ENCODE measurements at regions not wholly inside any gene's neighbourhood (a gene's known extent, or its start where the extent isn't known, plus 50 kb on each side); places are given as distances from the start of the nearest gene placed in this dataset.
"Not testable (repeated sequence)": the region's sequence is repeated elsewhere in the genome, so short reads cannot be mapped to it uniquely, and the experiment has no call there.

DNA sequence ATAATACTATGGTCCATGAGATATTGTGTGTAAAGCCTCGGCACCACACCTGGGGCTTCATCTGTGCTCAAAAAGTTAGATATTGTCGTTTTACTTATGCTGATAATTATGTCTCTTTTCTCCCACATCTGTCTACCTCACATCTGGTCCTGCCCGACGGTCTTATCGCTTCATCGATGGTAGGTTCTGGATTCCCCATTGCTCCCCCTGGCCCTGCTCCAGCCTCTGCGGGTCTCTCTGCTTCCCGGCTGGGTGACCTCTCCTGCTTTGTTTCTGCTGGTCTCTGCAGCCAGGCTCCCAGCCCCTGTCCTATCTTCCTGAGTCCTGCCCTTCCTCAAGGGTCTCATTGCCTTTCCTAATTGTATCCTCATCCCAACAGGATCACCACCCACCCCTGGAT lies 294.2 kb downstream of the NDUFA10 start:
- Mint-ChIP-seq H3K4me1 (ENCODE audit: low read depth) (no peaks in the 10 kb centered on the region), H3K36me3 (ENCODE audit: low read depth) (peaks cover 13% of the 10 kb centered on the region; the same call in 1 of the 2 replicates), H3K27me3 (ENCODE audit: insufficient read depth) (peaks cover 5% of the 10 kb centered on the region), H3K9me3 (peaks cover 45% of the 10 kb centered on the region), H3K4me3 (no peak overlapping the region), H3K27ac (no peak overlapping the region)
- DNase-seq = no peak
- TF ChIP-seq, protein P1, sequence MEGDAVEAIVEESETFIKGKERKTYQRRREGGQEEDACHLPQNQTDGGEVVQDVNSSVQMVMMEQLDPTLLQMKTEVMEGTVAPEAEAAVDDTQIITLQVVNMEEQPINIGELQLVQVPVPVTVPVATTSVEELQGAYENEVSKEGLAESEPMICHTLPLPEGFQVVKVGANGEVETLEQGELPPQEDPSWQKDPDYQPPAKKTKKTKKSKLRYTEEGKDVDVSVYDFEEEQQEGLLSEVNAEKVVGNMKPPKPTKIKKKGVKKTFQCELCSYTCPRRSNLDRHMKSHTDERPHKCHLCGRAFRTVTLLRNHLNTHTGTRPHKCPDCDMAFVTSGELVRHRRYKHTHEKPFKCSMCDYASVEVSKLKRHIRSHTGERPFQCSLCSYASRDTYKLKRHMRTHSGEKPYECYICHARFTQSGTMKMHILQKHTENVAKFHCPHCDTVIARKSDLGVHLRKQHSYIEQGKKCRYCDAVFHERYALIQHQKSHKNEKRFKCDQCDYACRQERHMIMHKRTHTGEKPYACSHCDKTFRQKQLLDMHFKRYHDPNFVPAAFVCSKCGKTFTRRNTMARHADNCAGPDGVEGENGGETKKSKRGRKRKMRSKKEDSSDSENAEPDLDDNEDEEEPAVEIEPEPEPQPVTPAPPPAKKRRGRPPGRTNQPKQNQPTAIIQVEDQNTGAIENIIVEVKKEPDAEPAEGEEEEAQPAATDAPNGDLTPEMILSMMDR (IDR thresholded peaks at IDR 0.05) = no peak

DNA sequence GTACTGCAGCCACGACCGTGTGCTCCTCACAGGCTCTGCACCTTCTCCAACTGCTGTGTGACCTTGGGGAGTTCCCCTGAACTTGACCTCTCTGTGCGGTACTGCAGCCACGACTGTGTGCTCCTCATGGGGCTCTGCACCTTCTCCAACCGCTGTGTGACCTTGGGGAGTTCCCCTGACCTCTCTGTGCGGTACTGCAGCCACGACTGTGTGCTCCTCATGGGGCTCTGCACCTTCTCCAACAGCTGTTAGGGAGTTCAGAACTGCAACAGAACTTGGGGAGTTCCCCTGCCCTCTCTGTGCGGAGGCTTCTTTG lies 294.6 kb downstream of the NDUFA10 start:
- Mint-ChIP-seq H3K9me3 (peaks cover 49% of the 10 kb centered on the region), H3K36me3 (ENCODE audit: low read depth) (peaks cover 13% of the 10 kb centered on the region; the same call in 1 of the 2 replicates)
- DNase-seq; H3K4me1 Mint-ChIP-seq (ENCODE audit: low read depth); H3K4me3 Mint-ChIP-seq; H3K27me3 Mint-ChIP-seq (ENCODE audit: insufficient read depth); H3K27ac Mint-ChIP-seq: not testable (repeated sequence)

DNA sequence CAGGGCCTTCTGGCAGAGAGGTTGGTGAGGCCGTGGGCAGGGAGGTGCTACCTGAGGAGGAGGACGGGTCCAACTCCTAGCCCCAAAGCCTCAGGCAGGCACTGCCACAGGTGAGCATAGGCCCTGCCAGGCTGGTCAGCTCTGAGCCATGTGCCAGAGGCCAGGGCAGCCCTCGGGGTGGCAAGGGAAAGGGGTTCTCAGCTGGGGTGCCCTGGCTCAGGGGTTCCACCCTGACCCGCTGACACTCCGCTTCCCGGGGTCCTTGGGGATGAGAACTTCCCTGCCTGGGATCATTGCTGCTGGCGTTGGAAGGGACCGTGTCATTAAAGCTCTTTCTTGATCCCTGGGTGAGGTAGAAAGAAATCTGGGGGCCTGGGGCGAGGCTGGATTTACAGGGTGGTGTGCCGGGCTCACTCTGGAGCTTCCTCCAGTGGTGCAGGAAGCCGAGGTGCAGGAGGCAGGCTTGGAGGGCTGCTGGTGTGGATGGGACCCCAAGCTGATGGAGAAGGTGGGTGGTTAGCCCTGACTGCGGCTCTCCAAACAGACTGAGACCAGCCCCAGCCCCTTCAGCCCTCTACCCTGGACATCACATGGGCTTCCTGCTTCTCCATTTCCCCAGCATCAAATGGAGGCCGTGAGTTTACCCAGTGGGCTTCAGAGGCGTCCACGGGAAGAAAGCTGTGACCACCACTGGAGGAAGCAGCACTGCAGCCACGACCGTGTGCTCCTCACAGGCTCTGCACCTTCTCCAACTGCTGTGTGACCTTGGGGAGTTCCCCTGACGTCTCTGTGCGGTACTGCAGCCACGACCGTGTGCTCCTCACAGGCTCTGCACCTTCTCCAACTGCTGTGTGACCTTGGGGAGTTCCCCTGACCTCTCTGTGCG lies 295.2 kb downstream of the NDUFA10 start:
- Mint-ChIP-seq H3K27me3 (ENCODE audit: insufficient read depth) (peaks cover 5% of the 10 kb centered on the region), H3K9me3 (peaks cover 49% of the 10 kb centered on the region), H3K4me3 (no peak overlapping the region), H3K36me3 (ENCODE audit: low read depth) (peaks cover 13% of the 10 kb centered on the region; the same call in 1 of the 2 replicates), H3K4me1 (ENCODE audit: low read depth) (no peaks in the 10 kb centered on the region), H3K27ac (no peak overlapping the region)
- DNase-seq = no peak
- TF ChIP-seq, protein P1 (IDR thresholded peaks at IDR 0.05) = no peak

DNA sequence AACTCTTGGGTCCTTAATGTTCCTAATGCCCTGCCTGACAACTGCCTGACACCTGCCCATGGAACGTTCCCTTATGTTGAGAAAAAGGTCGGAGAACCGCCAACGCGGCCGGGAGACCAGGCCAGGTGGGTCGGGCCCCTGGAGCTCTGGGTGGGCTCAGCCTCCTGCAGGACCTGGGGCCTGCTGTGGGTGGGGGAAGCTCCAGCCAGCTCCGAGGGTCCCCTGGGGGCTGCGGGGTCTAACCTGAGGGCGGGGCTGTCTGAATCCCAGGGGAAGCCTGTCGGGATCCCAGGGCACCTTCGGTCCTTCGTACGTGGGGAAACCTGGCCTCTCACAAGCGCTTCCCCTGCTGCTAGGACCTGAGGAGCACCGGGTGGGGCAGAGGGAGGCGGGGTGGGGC lies 296.0 kb downstream of the NDUFA10 start:
- no peak for DNase-seq

DNA sequence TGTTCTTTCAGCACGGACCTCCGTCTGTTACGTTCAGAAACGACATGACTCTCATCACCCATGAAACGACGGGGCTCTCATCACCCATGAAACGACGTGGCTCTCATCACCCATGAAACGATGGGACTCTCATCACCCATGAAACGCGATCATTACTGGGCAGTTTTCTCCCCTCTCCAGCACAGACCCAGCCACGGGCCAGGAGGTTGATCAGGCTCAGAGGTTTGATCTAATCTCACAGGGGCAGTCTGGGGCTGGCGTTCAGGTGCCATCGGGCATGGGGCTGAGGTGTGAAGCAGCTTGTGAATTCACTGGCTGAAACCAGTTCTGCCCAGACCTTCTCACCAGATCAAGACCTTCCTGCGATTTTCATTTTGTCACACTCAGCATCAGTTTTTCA lies 296.4 kb downstream of the NDUFA10 start:
- TF ChIP-seq, protein P1 (IDR thresholded peaks at IDR 0.05) = no peak
- no peak overlapping the region for H3K27ac Mint-ChIP-seq
- peaks cover 44% of the 10 kb centered on the region for H3K9me3 Mint-ChIP-seq
- peaks cover 5% of the 10 kb centered on the region for H3K27me3 Mint-ChIP-seq (ENCODE audit: insufficient read depth)
- H3K36me3 Mint-ChIP-seq (ENCODE audit: low read depth) = peaks cover 16% of the 10 kb centered on the region; the same call in 1 of the 2 replicates
- no peak overlapping the region for H3K4me3 Mint-ChIP-seq
- no peaks in the 10 kb centered on the region for H3K4me1 Mint-ChIP-seq (ENCODE audit: low read depth)
- no peak for DNase-seq

More for the DNA sequence above, 296.0 kb downstream of the NDUFA10 start:
- H3K9me3 Mint-ChIP-seq = peaks cover 45% of the 10 kb centered on the region
- no peaks in the 10 kb centered on the region for H3K4me1 Mint-ChIP-seq (ENCODE audit: low read depth)
- TF ChIP-seq, protein P1 (IDR thresholded peaks at IDR 0.05) = no peak
- no peak overlapping the region for H3K27ac Mint-ChIP-seq
- peaks cover 5% of the 10 kb centered on the region for H3K27me3 Mint-ChIP-seq (ENCODE audit: insufficient read depth)
- peaks cover 13% of the 10 kb centered on the region; the same call in 1 of the 2 replicates for H3K36me3 Mint-ChIP-seq (ENCODE audit: low read depth)
- H3K4me3 Mint-ChIP-seq = no peak overlapping the region

All from HFFc6 (cell line).